SK-N-SH treated with all-trans-retinoic acid at 6 μM for 48 hours (cell line): ENCODE measurements at regions not wholly inside any gene's neighbourhood (a gene's known extent, or its start where the extent isn't known, plus 50 kb on each side); places are given as distances from the start of the nearest gene placed in this dataset.
"Not testable (repeated sequence)": the region's sequence is repeated elsewhere in the genome, so short reads cannot be mapped to it uniquely, and the experiment has no call there.

ENCODE experiments used
- ATAC-seq: fragments of 200-7000 bp; cut with Tn5 transposase; 3 replicates; pipeline ENCODE4 v1.9.1; 2020; ENCODE audit warnings: mild to moderate bottlenecking, moderate library complexity
- ARNTL ChIP-seq: fragments of 450-650 bp; formaldehyde crosslinking; IDR thresholded peaks from 2 replicates; pipeline ENCODE4 v1.5.0; 2020; ENCODE audit warnings: low read depth, mild to moderate bottlenecking, moderate library complexity, borderline replicate concordance
- BACH2 ChIP-seq: fragments of 250-450 bp; sonication (Bioruptor Pico); IDR thresholded peaks from 2 replicates; pipeline ENCODE4 v1.9.0; 2021; ENCODE audit warnings: mild to moderate bottlenecking, borderline replicate concordance
- ESRRG ChIP-seq: fragments of 250-450 bp; sonication (Bioruptor Pico); IDR thresholded peaks from 2 replicates; pipeline ENCODE4 v1.6.1; 2021; ENCODE audit warnings: mild to moderate bottlenecking
- GLIS3 ChIP-seq: fragments of 250-450 bp; sonication (Bioruptor Pico); IDR thresholded peaks from 2 replicates; pipeline ENCODE4 v1.5.0; 2020; ENCODE audit warnings: mild to moderate bottlenecking, moderate library complexity
- ISL1 ChIP-seq: fragments of 250-450 bp; sonication (Bioruptor Pico); IDR thresholded peaks from 2 replicates; pipeline ENCODE4 v2.1.2; 2022; ENCODE audit warnings: mild to moderate bottlenecking, moderate library complexity
- PATZ1 ChIP-seq: fragments of 250-450 bp; sonication (Bioruptor Pico); IDR thresholded peaks from 2 replicates; pipeline ENCODE4 v1.8.0; 2020; ENCODE audit warnings: mild to moderate bottlenecking, moderate library complexity, borderline replicate concordance
- POU6F1 ChIP-seq: fragments of 250-450 bp; sonication (Bioruptor Pico); IDR thresholded peaks from 2 replicates; pipeline ENCODE4 v1.8.0; 2021; ENCODE audit warnings: low read depth, mild to moderate bottlenecking, moderate library complexity, borderline replicate concordance
- RARB ChIP-seq: fragments of 250-450 bp; sonication (Bioruptor Pico); IDR thresholded peaks from 2 replicates; pipeline ENCODE4 v1.8.0; 2021; ENCODE audit warnings: mild to moderate bottlenecking, moderate library complexity
- SNAI2 ChIP-seq: fragments of 250-450 bp; sonication (Bioruptor Pico); IDR thresholded peaks from 2 replicates; pipeline ENCODE4 v1.5.0; 2020; ENCODE audit warnings: mild to moderate bottlenecking, moderate library complexity
- TCF4 ChIP-seq: fragments of 250-450 bp; sonication (Bioruptor Pico); IDR thresholded peaks from 2 replicates; pipeline ENCODE4 v1.8.0; 2021; ENCODE audit warnings: mild to moderate bottlenecking, moderate library complexity, borderline replicate concordance
- TOX ChIP-seq: fragments of 250-450 bp; sonication (Bioruptor Pico); IDR thresholded peaks from 2 replicates; pipeline ENCODE4 v1.8.0; 2021; ENCODE audit warnings: mild to moderate bottlenecking, moderate library complexity, borderline replicate concordance
- TSHZ2 ChIP-seq: fragments of 250-450 bp; sonication (Bioruptor Pico); IDR thresholded peaks from 2 replicates; pipeline ENCODE4 v1.5.0; 2020; ENCODE audit warnings: mild to moderate bottlenecking, moderate library complexity
- ZC3H10 ChIP-seq: fragments of 250-450 bp; sonication (Bioruptor Pico); IDR thresholded peaks from 2 replicates; pipeline ENCODE4 v1.5.1; 2021; ENCODE audit warnings: mild to moderate bottlenecking, moderate library complexity
- ZFP3 ChIP-seq: fragments of 250-450 bp; sonication (Bioruptor Pico); IDR thresholded peaks from 2 replicates; pipeline ENCODE4 v1.5.0; 2020; ENCODE audit warnings: mild to moderate bottlenecking, moderate library complexity
- ZFP30 ChIP-seq: fragments of 450-650 bp; formaldehyde crosslinking; IDR thresholded peaks from 2 replicates; pipeline ENCODE4 v1.5.0; 2022; ENCODE audit warnings: mild to moderate bottlenecking, moderate library complexity
- ZNF565 ChIP-seq: fragments of 450-650 bp; formaldehyde crosslinking; conservative IDR thresholded peaks from 2 replicates; pipeline ENCODE4 v1.5.0; 2020; ENCODE audit warnings: low read depth, mild to moderate bottlenecking, moderate library complexity
- ZNF70 ChIP-seq: fragments of 450-650 bp; formaldehyde crosslinking; IDR thresholded peaks from 2 replicates; pipeline ENCODE4 v1.5.0; 2020; ENCODE audit warnings: mild to moderate bottlenecking, moderate library complexity
- ZNF8 ChIP-seq: fragments of 450-650 bp; formaldehyde crosslinking; IDR thresholded peaks from 2 replicates; pipeline ENCODE4 v1.5.0; 2020; ENCODE audit warnings: mild to moderate bottlenecking, moderate library complexity
- TF ChIP-seq, protein P1 (sequence below): fragments of 250-450 bp; sonication (Bioruptor Pico); IDR thresholded peaks from 2 replicates; pipeline ENCODE4 v1.5.1; 2021; ENCODE audit warnings: mild to moderate bottlenecking, moderate library complexity
- TF ChIP-seq, protein P2 (sequence below): fragments of 250-450 bp; sonication (Bioruptor Pico); IDR thresholded peaks from 2 replicates; pipeline ENCODE4 v1.5.1; 2020; ENCODE audit warnings: low read depth, mild to moderate bottlenecking, moderate library complexity

DNA sequence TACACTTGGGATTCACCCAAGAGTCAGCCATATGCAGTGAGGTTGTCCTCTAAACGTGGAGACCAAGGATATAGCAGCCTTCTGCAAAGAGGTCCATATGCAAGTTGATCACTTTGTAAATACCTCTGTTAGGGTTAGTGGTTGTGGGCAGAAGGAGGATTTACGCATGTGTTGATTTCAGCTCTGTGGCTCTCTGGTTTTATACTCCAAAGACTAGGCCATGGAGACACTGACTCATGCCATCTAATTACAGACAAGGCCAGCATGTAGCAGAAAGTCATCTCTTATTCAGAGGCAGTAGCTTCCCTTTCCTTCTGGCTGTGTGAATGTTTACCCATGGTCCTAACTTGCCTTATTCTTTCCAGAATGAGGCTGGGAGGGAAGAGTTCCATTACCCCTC lies 140.9 kb upstream of the GOLGA6L4 start:
- not testable (repeated sequence) for ATAC-seq

DNA sequence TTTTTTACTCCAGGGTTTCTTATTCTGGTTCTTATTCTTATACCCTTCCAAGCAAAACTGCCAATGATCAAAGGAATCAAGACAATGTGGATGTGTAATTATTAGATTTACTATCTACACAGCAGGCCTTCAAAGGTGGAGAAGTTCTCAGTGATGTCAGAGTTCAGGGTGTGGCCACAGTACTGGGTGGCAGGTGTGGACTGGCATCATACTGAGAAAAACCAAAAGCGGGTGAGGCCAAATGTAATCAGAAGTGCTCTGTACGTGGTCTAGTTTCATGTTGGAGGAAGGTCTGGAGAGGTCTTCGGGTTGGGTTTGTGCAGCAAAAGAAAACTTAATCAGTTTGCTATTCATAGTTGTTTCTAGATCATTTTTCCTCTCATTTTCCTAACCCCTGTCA lies 138.5 kb upstream of the GOLGA6L4 start:
- ATAC-seq: not testable (repeated sequence)

DNA sequence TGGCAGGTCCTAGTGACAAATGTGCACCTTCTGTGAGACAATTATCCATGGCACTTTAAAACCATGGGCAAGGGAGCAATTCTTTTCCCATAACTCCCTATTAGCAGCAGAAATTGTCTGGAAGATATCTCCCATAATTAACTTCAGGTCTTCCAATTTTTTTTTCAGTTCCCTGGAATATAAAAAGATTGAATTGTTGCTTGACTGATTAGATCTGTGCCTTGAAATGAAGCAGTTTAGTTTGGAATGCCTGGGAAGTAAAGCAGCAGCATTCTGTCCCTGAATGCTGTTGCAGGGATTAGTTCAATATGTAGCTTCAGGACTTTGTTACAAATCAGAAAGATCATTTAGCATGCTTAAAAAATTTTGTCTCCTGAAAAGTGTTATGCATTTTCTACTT lies 137.0 kb upstream of the GOLGA6L4 start:
- TF ChIP-seq, protein P1, sequence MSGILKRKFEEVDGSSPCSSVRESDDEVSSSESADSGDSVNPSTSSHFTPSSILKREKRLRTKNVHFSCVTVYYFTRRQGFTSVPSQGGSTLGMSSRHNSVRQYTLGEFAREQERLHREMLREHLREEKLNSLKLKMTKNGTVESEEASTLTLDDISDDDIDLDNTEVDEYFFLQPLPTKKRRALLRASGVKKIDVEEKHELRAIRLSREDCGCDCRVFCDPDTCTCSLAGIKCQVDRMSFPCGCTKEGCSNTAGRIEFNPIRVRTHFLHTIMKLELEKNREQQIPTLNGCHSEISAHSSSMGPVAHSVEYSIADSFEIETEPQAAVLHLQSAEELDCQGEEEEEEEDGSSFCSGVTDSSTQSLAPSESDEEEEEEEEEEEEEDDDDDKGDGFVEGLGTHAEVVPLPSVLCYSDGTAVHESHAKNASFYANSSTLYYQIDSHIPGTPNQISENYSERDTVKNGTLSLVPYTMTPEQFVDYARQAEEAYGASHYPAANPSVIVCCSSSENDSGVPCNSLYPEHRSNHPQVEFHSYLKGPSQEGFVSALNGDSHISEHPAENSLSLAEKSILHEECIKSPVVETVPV: no peak
- TF ChIP-seq ZNF565 (CRISPR knock-in tag) (no peak), ZNF8 (no peak), ZNF70 (CRISPR knock-in tag) (no peak), POU6F1 (no peak; the same call in 1 of the 2 replicates), TSHZ2 (CRISPR knock-in tag) (0 out of 2 replicates have a peak, but pooled peaks have one; percentile 43), ARNTL (CRISPR knock-in tag) (no peak), ESRRG (no peak), SNAI2 (CRISPR knock-in tag) (no peak), RARB (CRISPR knock-in tag) (no peak; the same call in 1 of the 2 replicates), ZFP30 (no peak), ISL1 (CRISPR knock-in tag) (peak; percentile 90), ZC3H10 (CRISPR knock-in tag) (no peak), TOX (no peak), ZFP3 (CRISPR knock-in tag) (no peak), TCF4 (CRISPR knock-in tag) (peak; percentile 70), GLIS3 (CRISPR knock-in tag) (no peak)
- TF ChIP-seq, protein P2, sequence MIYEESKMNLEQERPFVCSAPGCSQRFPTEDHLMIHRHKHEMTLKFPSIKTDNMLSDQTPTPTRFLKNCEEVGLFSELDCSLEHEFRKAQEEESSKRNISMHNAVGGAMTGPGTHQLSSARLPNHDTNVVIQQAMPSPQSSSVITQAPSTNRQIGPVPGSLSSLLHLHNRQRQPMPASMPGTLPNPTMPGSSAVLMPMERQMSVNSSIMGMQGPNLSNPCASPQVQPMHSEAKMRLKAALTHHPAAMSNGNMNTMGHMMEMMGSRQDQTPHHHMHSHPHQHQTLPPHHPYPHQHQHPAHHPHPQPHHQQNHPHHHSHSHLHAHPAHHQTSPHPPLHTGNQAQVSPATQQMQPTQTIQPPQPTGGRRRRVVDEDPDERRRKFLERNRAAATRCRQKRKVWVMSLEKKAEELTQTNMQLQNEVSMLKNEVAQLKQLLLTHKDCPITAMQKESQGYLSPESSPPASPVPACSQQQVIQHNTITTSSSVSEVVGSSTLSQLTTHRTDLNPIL (CRISPR knock-in tag): no peak
- ATAC-seq: peak; percentile 92

GRCh38 chr15:84099181-84099580 lies 136.4 kb upstream of the GOLGA6L4 start:
- ATAC-seq: peak; percentile 82
- TF ChIP-seq, protein P2 (CRISPR knock-in tag): no peak
- TF ChIP-seq ZFP30 (0 out of 2 replicates have a peak, but pooled peaks have one; percentile 8), PATZ1 (no peak), BACH2 (no peak)
- TF ChIP-seq, protein P1: no peak
